GM23338 (cell line): ENCODE measurements at regions not wholly inside any gene's neighbourhood (a gene's known extent, or its start where the extent isn't known, plus 50 kb on each side); places are given as distances from the start of the nearest gene placed in this dataset.

ENCODE experiments used
- ATAC-seq: fragments of 200-7000 bp; cut with Tn5 transposase; 3 replicates; pipeline ENCODE4 v1.9.1; 2020
- DNase-seq: peaks from one replicate; pipeline ENCODE4 v3.0.0-alpha.2; 2015; ENCODE audit warnings: low spot score
- H2AFZ ChIP-seq: fragments of 200-600 bp; sonication (generic); 2 replicates; pipeline ENCODE4 v1.8.0; 2016; ENCODE audit warnings: antibody characterized with exemption, mild to moderate bottlenecking, moderate library complexity
- H3F3A ChIP-seq: fragments of 200-600 bp; sonication (generic); replicated peaks from 2 replicates; pipeline ENCODE4 v1.8.0; 2017; ENCODE audit warnings: antibody characterized with exemption, mixed run types, low read depth
- H3K27ac ChIP-seq: fragments of 200-600 bp; sonication (generic); 2 replicates; pipeline ENCODE4 v1.6.1; 2016; ENCODE audit warnings: low read depth
- H3K27me3 ChIP-seq: fragments of 200-600 bp; sonication (generic); 2 replicates; pipeline ENCODE4 v1.8.0; 2016; ENCODE audit warnings: mild to moderate bottlenecking, mixed run types, moderate library complexity; ENCODE audit not compliant: insufficient read depth
- H3K36me3 ChIP-seq: fragments of 200-600 bp; sonication (generic); 2 replicates; pipeline ENCODE4 v1.8.0; 2016; ENCODE audit warnings: mild to moderate bottlenecking; ENCODE audit not compliant: insufficient read depth
- H3K4me1 ChIP-seq: fragments of 200-600 bp; sonication (generic); 2 replicates; pipeline ENCODE4 v1.8.0; 2016; ENCODE audit warnings: mild to moderate bottlenecking, moderate library complexity; ENCODE audit not compliant: insufficient read depth
- H3K4me2 ChIP-seq: fragments of 200-600 bp; sonication (generic); 2 replicates; pipeline ENCODE4 v1.7.1; 2017; ENCODE audit warnings: mixed run types
- H3K4me3 ChIP-seq: fragments of 200-600 bp; sonication (generic); 2 replicates; pipeline ENCODE4 v1.6.1; 2016; ENCODE audit warnings: mixed run types
- H3K79me2 ChIP-seq: fragments of 200-600 bp; sonication (generic); replicated peaks from 2 replicates; pipeline ENCODE4 v1.8.0; 2017; ENCODE audit warnings: mild to moderate bottlenecking; ENCODE audit not compliant: insufficient read depth
- H3K9me2 ChIP-seq: fragments of 200-600 bp; sonication (generic); 2 replicates; pipeline ENCODE4 v1.8.0; 2017; ENCODE audit not compliant: insufficient read depth
- H4K20me1 ChIP-seq: fragments of 200-600 bp; sonication (generic); replicated peaks from 2 replicates; pipeline ENCODE4 v1.8.0; 2017; ENCODE audit warnings: mild to moderate bottlenecking; ENCODE audit not compliant: insufficient read depth
- H3K27ac Mint-ChIP-seq: 2 replicates; pipeline ENCODE4 v1.8.0; 2020; ENCODE audit warnings: inconsistent platforms, mild to moderate bottlenecking, moderate library complexity, mixed read lengths
- H3K27me3 Mint-ChIP-seq: 3 replicates; pipeline ENCODE4 v1.8.0; 2022; ENCODE audit warnings: low read depth, mild to moderate bottlenecking, moderate library complexity, mixed read lengths, inconsistent platforms; ENCODE audit not compliant: insufficient read depth, poor library complexity
- H3K36me3 Mint-ChIP-seq: 3 replicates; pipeline ENCODE4 v1.8.0; 2021; ENCODE audit warnings: low read depth, mild to moderate bottlenecking, inconsistent platforms, moderate library complexity, mixed read lengths
- H3K4me1 Mint-ChIP-seq: 3 replicates; pipeline ENCODE4 v1.8.0; 2020; ENCODE audit warnings: mild to moderate bottlenecking, inconsistent platforms, mixed read lengths
- H3K4me3 Mint-ChIP-seq: 3 replicates; pipeline ENCODE4 v1.8.0; 2021; ENCODE audit warnings: moderate library complexity, mild to moderate bottlenecking, inconsistent platforms, mixed read lengths
- H3K9me3 Mint-ChIP-seq: 3 replicates; pipeline ENCODE4 v1.8.0; 2020; ENCODE audit warnings: moderate library complexity, mild to moderate bottlenecking, inconsistent platforms, mixed read lengths
- ETS1 ChIP-seq: IDR thresholded peaks from 2 replicates; pipeline ENCODE4 v1.6.1; 2016; ENCODE audit warnings: antibody characterized with exemption
- EZH2 ChIP-seq: fragments of 200-600 bp; sonication (generic); IDR thresholded peaks from one replicate; pipeline ENCODE4 v1.8.0; 2017; ENCODE audit warnings: antibody characterized with exemption, mild to moderate bottlenecking, low read depth; ENCODE audit not compliant: unreplicated experiment
- JUNB ChIP-seq: IDR thresholded peaks from one replicate; pipeline ENCODE4 v1.6.1; 2016; ENCODE audit warnings: antibody characterized with exemption; ENCODE audit not compliant: unreplicated experiment
- NANOG ChIP-seq: IDR thresholded peaks from 2 replicates; pipeline ENCODE4 v1.6.1; 2016; ENCODE audit warnings: antibody characterized with exemption, borderline replicate concordance
- POLR2AphosphoS5 ChIP-seq: IDR thresholded peaks from 2 replicates; pipeline ENCODE4 v1.6.1; 2016; ENCODE audit warnings: antibody characterized with exemption, low read depth
- ZNF331 ChIP-seq: fragments of 250-450 bp; sonication (Bioruptor Pico); IDR thresholded peaks from 2 replicates; pipeline ENCODE4 v1.5.0; 2020; ENCODE audit warnings: low read depth, mild to moderate bottlenecking, moderate library complexity
- TF ChIP-seq, protein P1 (sequence below): IDR thresholded peaks from one replicate; pipeline ENCODE4 v1.6.1; 2018; ENCODE audit warnings: antibody characterized with exemption; ENCODE audit not compliant: unreplicated experiment
- TF ChIP-seq, protein P2 (sequence below): fragments of 250-450 bp; sonication (Bioruptor Pico); IDR thresholded peaks from 2 replicates; pipeline ENCODE4 v1.5.0; 2020; ENCODE audit warnings: mild to moderate bottlenecking, moderate library complexity
- TF ChIP-seq, protein P3 (sequence below), 2 experiments: fragments of 200-600 bp in 1 of 2; sonication (generic) in 1 of 2; conservative IDR thresholded peaks; 2 replicates each; pipeline versions ENCODE4 v1.5.1 to v1.6.1; 2016 to 2017; ENCODE audit warnings: antibody characterized with exemption in 2 of 2, low read depth in 2 of 2, mild to moderate bottlenecking in 2 of 2, moderate library complexity in 1 of 2

GRCh38 chr2:238693337-238694093, 154.4 kb upstream of the TWIST2 start (continued):
- TF ChIP-seq ETS1, result no peak
- TF ChIP-seq, protein P1, sequence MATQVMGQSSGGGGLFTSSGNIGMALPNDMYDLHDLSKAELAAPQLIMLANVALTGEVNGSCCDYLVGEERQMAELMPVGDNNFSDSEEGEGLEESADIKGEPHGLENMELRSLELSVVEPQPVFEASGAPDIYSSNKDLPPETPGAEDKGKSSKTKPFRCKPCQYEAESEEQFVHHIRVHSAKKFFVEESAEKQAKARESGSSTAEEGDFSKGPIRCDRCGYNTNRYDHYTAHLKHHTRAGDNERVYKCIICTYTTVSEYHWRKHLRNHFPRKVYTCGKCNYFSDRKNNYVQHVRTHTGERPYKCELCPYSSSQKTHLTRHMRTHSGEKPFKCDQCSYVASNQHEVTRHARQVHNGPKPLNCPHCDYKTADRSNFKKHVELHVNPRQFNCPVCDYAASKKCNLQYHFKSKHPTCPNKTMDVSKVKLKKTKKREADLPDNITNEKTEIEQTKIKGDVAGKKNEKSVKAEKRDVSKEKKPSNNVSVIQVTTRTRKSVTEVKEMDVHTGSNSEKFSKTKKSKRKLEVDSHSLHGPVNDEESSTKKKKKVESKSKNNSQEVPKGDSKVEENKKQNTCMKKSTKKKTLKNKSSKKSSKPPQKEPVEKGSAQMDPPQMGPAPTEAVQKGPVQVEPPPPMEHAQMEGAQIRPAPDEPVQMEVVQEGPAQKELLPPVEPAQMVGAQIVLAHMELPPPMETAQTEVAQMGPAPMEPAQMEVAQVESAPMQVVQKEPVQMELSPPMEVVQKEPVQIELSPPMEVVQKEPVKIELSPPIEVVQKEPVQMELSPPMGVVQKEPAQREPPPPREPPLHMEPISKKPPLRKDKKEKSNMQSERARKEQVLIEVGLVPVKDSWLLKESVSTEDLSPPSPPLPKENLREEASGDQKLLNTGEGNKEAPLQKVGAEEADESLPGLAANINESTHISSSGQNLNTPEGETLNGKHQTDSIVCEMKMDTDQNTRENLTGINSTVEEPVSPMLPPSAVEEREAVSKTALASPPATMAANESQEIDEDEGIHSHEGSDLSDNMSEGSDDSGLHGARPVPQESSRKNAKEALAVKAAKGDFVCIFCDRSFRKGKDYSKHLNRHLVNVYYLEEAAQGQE, result no peak
- no peak for TF ChIP-seq POLR2AphosphoS5
- no peak for TF ChIP-seq EZH2
- TF ChIP-seq NANOG, result no peak

- H3F3A ChIP-seq, result no peaks in the 10 kb centered on the region
- no peak overlapping the region for H3K4me3 ChIP-seq
- no peaks in the 10 kb centered on the region for H3K4me1 Mint-ChIP-seq
- no peak overlapping the region for H3K27ac Mint-ChIP-seq
- no peaks in the 10 kb centered on the region for H4K20me1 ChIP-seq
- peaks cover under 1% of the 10 kb centered on the region for H3K27me3 Mint-ChIP-seq
- no peak overlapping the region for H3K27ac ChIP-seq
- H3K4me3 Mint-ChIP-seq, result no peak overlapping the region
- H3K9me2 ChIP-seq, result 0 out of 2 replicates have a peak, but pooled peaks cover 3% of the 10 kb centered on the region
- H3K79me2 ChIP-seq, result no peaks in the 10 kb centered on the region
- no peaks in the 10 kb centered on the region for H3K9me3 Mint-ChIP-seq
- no peaks in the 10 kb centered on the region for H3K27me3 ChIP-seq
- H3K36me3 Mint-ChIP-seq, result no peaks in the 10 kb centered on the region; the same call in 2 of the 3 replicates
- no peak overlapping the region for H3K4me2 ChIP-seq
- no peak for ATAC-seq
- H2AFZ ChIP-seq, result no peak overlapping the region
- H3K36me3 ChIP-seq, result no peaks in the 10 kb centered on the region
- H3K4me1 ChIP-seq, result no peaks in the 10 kb centered on the region
- no peak for DNase-seq
- TF ChIP-seq JUNB (no peak), ZNF331 (CRISPR knock-in tag) (no peak), NANOG (no peak)
- TF ChIP-seq, protein P2, sequence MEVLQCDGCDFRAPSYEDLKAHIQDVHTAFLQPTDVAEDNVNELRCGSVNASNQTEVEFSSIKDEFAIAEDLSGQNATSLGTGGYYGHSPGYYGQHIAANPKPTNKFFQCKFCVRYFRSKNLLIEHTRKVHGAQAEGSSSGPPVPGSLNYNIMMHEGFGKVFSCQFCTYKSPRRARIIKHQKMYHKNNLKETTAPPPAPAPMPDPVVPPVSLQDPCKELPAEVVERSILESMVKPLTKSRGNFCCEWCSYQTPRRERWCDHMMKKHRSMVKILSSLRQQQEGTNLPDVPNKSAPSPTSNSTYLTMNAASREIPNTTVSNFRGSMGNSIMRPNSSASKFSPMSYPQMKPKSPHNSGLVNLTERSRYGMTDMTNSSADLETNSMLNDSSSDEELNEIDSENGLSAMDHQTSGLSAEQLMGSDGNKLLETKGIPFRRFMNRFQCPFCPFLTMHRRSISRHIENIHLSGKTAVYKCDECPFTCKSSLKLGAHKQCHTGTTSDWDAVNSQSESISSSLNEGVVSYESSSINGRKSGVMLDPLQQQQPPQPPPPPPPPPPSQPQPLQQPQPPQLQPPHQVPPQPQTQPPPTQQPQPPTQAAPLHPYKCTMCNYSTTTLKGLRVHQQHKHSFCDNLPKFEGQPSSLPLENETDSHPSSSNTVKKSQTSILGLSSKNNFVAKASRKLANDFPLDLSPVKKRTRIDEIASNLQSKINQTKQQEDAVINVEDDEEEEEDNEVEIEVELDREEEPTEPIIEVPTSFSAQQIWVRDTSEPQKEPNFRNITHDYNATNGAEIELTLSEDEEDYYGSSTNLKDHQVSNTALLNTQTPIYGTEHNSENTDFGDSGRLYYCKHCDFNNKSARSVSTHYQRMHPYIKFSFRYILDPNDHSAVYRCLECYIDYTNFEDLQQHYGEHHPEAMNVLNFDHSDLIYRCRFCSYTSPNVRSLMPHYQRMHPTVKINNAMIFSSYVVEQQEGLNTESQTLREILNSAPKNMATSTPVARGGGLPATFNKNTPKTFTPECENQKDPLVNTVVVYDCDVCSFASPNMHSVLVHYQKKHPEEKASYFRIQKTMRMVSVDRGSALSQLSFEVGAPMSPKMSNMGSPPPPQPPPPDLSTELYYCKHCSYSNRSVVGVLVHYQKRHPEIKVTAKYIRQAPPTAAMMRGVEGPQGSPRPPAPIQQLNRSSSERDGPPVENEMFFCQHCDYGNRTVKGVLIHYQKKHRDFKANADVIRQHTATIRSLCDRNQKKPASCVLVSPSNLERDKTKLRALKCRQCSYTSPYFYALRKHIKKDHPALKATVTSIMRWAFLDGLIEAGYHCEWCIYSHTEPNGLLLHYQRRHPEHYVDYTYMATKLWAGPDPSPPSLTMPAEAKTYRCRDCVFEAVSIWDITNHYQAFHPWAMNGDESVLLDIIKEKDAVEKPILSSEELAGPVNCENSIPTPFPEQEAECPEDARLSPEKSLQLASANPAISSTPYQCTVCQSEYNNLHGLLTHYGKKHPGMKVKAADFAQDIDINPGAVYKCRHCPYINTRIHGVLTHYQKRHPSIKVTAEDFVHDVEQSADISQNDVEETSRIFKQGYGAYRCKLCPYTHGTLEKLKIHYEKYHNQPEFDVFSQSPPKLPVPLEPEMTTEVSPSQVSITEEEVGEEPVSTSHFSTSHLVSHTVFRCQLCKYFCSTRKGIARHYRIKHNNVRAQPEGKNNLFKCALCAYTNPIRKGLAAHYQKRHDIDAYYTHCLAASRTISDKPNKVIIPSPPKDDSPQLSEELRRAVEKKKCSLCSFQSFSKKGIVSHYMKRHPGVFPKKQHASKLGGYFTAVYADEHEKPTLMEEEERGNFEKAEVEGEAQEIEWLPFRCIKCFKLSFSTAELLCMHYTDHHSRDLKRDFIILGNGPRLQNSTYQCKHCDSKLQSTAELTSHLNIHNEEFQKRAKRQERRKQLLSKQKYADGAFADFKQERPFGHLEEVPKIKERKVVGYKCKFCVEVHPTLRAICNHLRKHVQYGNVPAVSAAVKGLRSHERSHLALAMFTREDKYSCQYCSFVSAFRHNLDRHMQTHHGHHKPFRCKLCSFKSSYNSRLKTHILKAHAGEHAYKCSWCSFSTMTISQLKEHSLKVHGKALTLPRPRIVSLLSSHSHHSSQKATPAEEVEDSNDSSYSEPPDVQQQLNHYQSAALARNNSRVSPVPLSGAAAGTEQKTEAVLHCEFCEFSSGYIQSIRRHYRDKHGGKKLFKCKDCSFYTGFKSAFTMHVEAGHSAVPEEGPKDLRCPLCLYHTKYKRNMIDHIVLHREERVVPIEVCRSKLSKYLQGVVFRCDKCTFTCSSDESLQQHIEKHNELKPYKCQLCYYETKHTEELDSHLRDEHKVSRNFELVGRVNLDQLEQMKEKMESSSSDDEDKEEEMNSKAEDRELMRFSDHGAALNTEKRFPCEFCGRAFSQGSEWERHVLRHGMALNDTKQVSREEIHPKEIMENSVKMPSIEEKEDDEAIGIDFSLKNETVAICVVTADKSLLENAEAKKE (CRISPR knock-in tag), result no peak
- TF ChIP-seq, protein P3, sequence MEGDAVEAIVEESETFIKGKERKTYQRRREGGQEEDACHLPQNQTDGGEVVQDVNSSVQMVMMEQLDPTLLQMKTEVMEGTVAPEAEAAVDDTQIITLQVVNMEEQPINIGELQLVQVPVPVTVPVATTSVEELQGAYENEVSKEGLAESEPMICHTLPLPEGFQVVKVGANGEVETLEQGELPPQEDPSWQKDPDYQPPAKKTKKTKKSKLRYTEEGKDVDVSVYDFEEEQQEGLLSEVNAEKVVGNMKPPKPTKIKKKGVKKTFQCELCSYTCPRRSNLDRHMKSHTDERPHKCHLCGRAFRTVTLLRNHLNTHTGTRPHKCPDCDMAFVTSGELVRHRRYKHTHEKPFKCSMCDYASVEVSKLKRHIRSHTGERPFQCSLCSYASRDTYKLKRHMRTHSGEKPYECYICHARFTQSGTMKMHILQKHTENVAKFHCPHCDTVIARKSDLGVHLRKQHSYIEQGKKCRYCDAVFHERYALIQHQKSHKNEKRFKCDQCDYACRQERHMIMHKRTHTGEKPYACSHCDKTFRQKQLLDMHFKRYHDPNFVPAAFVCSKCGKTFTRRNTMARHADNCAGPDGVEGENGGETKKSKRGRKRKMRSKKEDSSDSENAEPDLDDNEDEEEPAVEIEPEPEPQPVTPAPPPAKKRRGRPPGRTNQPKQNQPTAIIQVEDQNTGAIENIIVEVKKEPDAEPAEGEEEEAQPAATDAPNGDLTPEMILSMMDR (conservative IDR thresholded peaks at IDR 0.05; ENCODE audit: low read depth in 2 of 2), result no peak
Observed at GRCh38 chr2:238694136-238694755, 153.6 kb upstream of the TWIST2 start.
